ENCODE measurements at regions not wholly inside any gene's neighbourhood (a gene's known extent, or its start where the extent isn't known, plus 50 kb on each side); places are given as distances from the start of the nearest gene placed in this dataset.

GRCh38 chr15:62818691-62819090 is 223.9 kb upstream of the TPM1 start:
- Histone ChIP-seq H3K27ac (ENCODE audit: low read depth, low read length) (no peak overlapping the region), H3K4me1 (ENCODE audit: control insufficient read depth, insufficient read depth, low read length) (no peaks in the 10 kb centered on the region), H3K36me3 (ENCODE audit: control insufficient read depth, insufficient read depth, low read length) (peaks cover 53% of the 10 kb centered on the region), H3K4me3 (ENCODE audit: low read length) (no peak overlapping the region), H3K27me3 (ENCODE audit: control insufficient read depth, insufficient read depth, low read length, poor library complexity, severe bottlenecking) (no peaks in the 10 kb centered on the region), H3K9ac (ENCODE audit: extremely low read depth, low read length, poor library complexity, severe bottlenecking) (no peak overlapping the region), H3K9me3 (ENCODE audit: control insufficient read depth, low read length) (no peaks in the 10 kb centered on the region)
- Mint-ChIP-seq H3K4me1 (peaks cover 2% of the 10 kb centered on the region), H3K4me3 (no peak overlapping the region), H3K27me3 (ENCODE audit: insufficient read depth) (no peaks in the 10 kb centered on the region), H3K9me3 (no peaks in the 10 kb centered on the region), H3K36me3 (ENCODE audit: low read depth) (peaks cover 30% of the 10 kb centered on the region), H3K27ac (no peak overlapping the region)
- no peak for DNase-seq
- no peak for TF ChIP-seq CTCF (conservative IDR thresholded peaks at IDR 0.05)
- 100% methylated on average over 1 of the region's 1 CpG for WGBS, 2 experiments (ENCODE audit: insufficient coverage in 1 of 2, insufficient read length in 1 of 2)

- DNase-seq, result no peak
These were observed 221.0 kb upstream of the TPM1 start for GRCh38 chr15:62821384-62822131.

GRCh38 chr15:62822228-62822627 is 220.3 kb upstream of the TPM1 start:
- 94 to 100% methylated on average over 4 of the region's 4 CpGs for WGBS, 2 experiments (ENCODE audit: insufficient coverage in 1 of 2, insufficient read length in 1 of 2)

More at GRCh38 chr15:62821384-62822131, 221.0 kb upstream of the TPM1 start:
- Histone ChIP-seq H3K9me3 (ENCODE audit: control insufficient read depth, low read length) (no peaks in the 10 kb centered on the region), H3K27ac (ENCODE audit: low read depth, low read length) (no peak overlapping the region), H3K4me1 (ENCODE audit: control insufficient read depth, insufficient read depth, low read length) (no peaks in the 10 kb centered on the region), H3K27me3 (ENCODE audit: control insufficient read depth, insufficient read depth, low read length, poor library complexity, severe bottlenecking) (no peaks in the 10 kb centered on the region), H3K9ac (ENCODE audit: extremely low read depth, low read length, poor library complexity, severe bottlenecking) (no peak overlapping the region), H3K4me3 (ENCODE audit: low read length) (no peak overlapping the region), H3K36me3 (ENCODE audit: control insufficient read depth, insufficient read depth, low read length) (peaks cover 49% of the 10 kb centered on the region)
- Mint-ChIP-seq H3K36me3 (ENCODE audit: low read depth) (peaks cover 34% of the 10 kb centered on the region), H3K4me3 (no peak overlapping the region), H3K9me3 (no peaks in the 10 kb centered on the region), H3K27me3 (ENCODE audit: insufficient read depth) (no peaks in the 10 kb centered on the region), H3K4me1 (no peaks in the 10 kb centered on the region), H3K27ac (no peak overlapping the region)
- 95 to 96% methylated on average over 9 to 10 of the region's 10 CpGs for WGBS, 2 experiments (ENCODE audit: insufficient coverage in 1 of 2, insufficient read length in 1 of 2)
- no peak for TF ChIP-seq CTCF (conservative IDR thresholded peaks at IDR 0.05)

More at GRCh38 chr15:62822228-62822627, 220.3 kb upstream of the TPM1 start:
- no peaks in the 10 kb centered on the region for H3K4me1 Mint-ChIP-seq
- Histone ChIP-seq H3K4me1 (ENCODE audit: control insufficient read depth, insufficient read depth, low read length) (no peaks in the 10 kb centered on the region), H3K9me3 (ENCODE audit: control insufficient read depth, low read length) (no peaks in the 10 kb centered on the region), H3K27me3 (ENCODE audit: control insufficient read depth, insufficient read depth, low read length, poor library complexity, severe bottlenecking) (no peaks in the 10 kb centered on the region), H3K4me3 (ENCODE audit: low read length) (no peak overlapping the region), H3K36me3 (ENCODE audit: control insufficient read depth, insufficient read depth, low read length) (peaks cover 49% of the 10 kb centered on the region), H3K9ac (ENCODE audit: extremely low read depth, low read length, poor library complexity, severe bottlenecking) (no peak overlapping the region), H3K27ac (ENCODE audit: low read depth, low read length) (no peak overlapping the region)
- no peak for TF ChIP-seq CTCF (conservative IDR thresholded peaks at IDR 0.05)
- peaks cover 37% of the 10 kb centered on the region for H3K36me3 Mint-ChIP-seq (ENCODE audit: low read depth)
- no peak overlapping the region for H3K4me3 Mint-ChIP-seq
- no peak for DNase-seq
- no peak overlapping the region for H3K27ac Mint-ChIP-seq
- H3K27me3 Mint-ChIP-seq (ENCODE audit: insufficient read depth), result no peaks in the 10 kb centered on the region
- H3K9me3 Mint-ChIP-seq, result no peaks in the 10 kb centered on the region

Measured in endodermal cell (in vitro differentiated cells).